Thymus (tissue), 11 donors: ENCODE measurements at regions not wholly inside any gene's neighbourhood (a gene's known extent, or its start where the extent isn't known, plus 50 kb on each side); places are given as distances from the start of the nearest gene placed in this dataset.

ENCODE experiments used
- DNase-seq, 9 donors: peaks; one replicate each; pipeline ENCODE4 v3.0.0-alpha.2; 2013; ENCODE audit warnings: low spot score in 9 of 9, low read depth in 6 of 9, missing footprints in 1 of 9
- H3K27ac ChIP-seq, 2 donors: one replicate each; pipeline ENCODE4 v1.5.1; 2013; ENCODE audit warnings: control low read depth in 1 of 2, low read depth in 1 of 2, low read length in 1 of 2, mild to moderate bottlenecking in 1 of 2, moderate library complexity in 1 of 2
- H3K27me3 ChIP-seq, 2 donors: one replicate each; pipeline ENCODE4 v1.5.1; 2013; ENCODE audit warnings: low read length in 1 of 2; ENCODE audit not compliant: control insufficient read depth in 2 of 2, insufficient read depth in 1 of 2
- H3K36me3 ChIP-seq, 2 donors: one replicate each; pipeline ENCODE4 v1.5.1; 2013; ENCODE audit warnings: low read length in 1 of 2, mild to moderate bottlenecking in 1 of 2, moderate library complexity in 1 of 2; ENCODE audit not compliant: control insufficient read depth in 2 of 2, insufficient read depth in 2 of 2
- H3K4me1 ChIP-seq, 2 donors: one replicate each; pipeline ENCODE4 v1.5.1; 2013; ENCODE audit warnings: low read length in 2 of 2; ENCODE audit not compliant: control insufficient read depth in 2 of 2, insufficient read depth in 2 of 2
- H3K4me3 ChIP-seq, 2 donors: one replicate each; pipeline ENCODE4 v1.5.1; 2013; ENCODE audit warnings: low read length in 2 of 2, control low read depth in 1 of 2, mild to moderate bottlenecking in 1 of 2
- H3K9me3 ChIP-seq, 2 donors: one replicate each; pipeline ENCODE4 v1.5.1; 2013; ENCODE audit warnings: low read length in 1 of 2, mild to moderate bottlenecking in 1 of 2; ENCODE audit not compliant: control insufficient read depth in 2 of 2, insufficient read depth in 1 of 2
- WGBS: extraction: QIAGEN DNeasy Blood & Tissue Kit; methylation state at CpG from one replicate; pipeline ENCODE4 v1.1.7; 2013; 5-methylcytosine and 5-hydroxymethylcytosine counted together
- donor health status: healthy.

DNA sequence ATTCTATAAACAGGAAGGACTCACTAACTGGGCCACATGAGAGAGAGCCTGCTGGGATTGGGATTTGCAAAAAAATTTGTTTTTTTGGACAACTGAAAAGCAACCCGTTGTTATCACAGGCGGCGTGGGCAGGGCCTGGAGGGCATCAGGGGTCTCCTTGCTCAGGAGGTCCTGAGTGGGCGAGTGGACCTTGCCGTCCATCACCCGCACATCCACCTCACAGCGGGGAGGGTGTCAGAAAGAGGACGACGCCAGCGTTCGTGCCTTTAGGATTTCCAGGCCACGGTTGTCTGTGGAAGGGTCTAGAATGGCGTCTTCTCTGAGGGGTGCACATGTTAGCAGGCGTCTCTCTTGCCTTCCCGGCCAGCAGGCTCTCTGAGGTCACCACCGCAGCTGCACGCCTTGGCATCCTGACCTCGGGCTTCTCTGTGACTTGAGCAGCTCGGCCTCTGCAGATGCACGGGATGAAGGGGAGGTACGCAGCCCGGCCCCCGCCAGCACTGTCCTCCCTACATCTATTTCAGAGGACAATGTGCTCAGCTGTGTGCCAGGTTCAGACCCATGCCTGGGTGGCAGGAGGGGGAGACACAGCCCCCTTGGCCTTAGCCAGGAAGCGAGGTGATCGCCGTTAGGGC, 749.5 kb downstream of the BRD1 start:
- H3K36me3 ChIP-seq, result no peaks in the 10 kb centered on the region
- WGBS, result 88% methylated on average over 26 of the region's 26 CpGs
- H3K27ac ChIP-seq, result no peak overlapping the region
- H3K9me3 ChIP-seq, result no peaks in the 10 kb centered on the region
- H3K4me1 ChIP-seq, result no peaks in the 10 kb centered on the region
- H3K27me3 ChIP-seq, result no peaks in the 10 kb centered on the region
- no peak for DNase-seq
- H3K4me3 ChIP-seq, result no peak overlapping the region

DNA sequence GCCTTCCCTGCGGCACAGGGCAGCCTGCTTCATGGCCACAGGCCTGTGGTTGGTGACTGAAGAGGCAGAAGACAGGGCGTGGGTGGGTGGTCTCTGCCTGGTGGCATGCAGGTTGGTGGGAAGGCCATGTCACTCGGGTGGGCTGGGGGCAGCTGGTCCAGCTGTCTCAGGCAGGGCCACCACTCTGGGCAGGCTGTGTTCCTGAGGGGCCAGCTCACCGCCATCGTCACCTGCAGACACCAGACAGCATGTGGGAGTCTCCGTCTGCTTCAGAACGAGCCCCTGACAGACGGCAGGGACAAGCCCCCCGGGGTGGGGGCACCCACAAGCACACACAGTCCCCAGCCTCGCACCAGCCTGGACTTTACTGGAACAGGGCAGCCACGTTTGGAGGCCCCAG, 750.1 kb downstream of the BRD1 start:
- Histone ChIP-seq H3K27me3 (no peaks in the 10 kb centered on the region), H3K4me3 (no peak overlapping the region), H3K9me3 (no peaks in the 10 kb centered on the region), H3K4me1 (no peaks in the 10 kb centered on the region), H3K27ac (no peak overlapping the region), H3K36me3 (no peaks in the 10 kb centered on the region)
- WGBS, result 80% methylated on average over 11 of the region's 11 CpGs
- DNase-seq, result no peak

- DNase-seq, result no peak
- no peaks in the 10 kb centered on the region for H3K36me3 ChIP-seq
- no peaks in the 10 kb centered on the region for H3K27me3 ChIP-seq
- no peaks in the 10 kb centered on the region for H3K4me1 ChIP-seq
- no peaks in the 10 kb centered on the region for H3K9me3 ChIP-seq
- WGBS, result 83% methylated on average over 5 of the region's 5 CpGs
- no peak overlapping the region for H3K4me3 ChIP-seq
- no peak overlapping the region for H3K27ac ChIP-seq
Measured at GRCh38 chr22:49077036-49077393, 750.7 kb downstream of the BRD1 start.

- no peak overlapping the region for H3K4me3 ChIP-seq
- no peaks in the 10 kb centered on the region for H3K9me3 ChIP-seq
- no peak overlapping the region for H3K27ac ChIP-seq
- no peaks in the 10 kb centered on the region for H3K4me1 ChIP-seq
- no peaks in the 10 kb centered on the region for H3K36me3 ChIP-seq
- 86% methylated on average over 16 of the region's 16 CpGs for WGBS
- no peak for DNase-seq
- no peaks in the 10 kb centered on the region for H3K27me3 ChIP-seq
Measured at GRCh38 chr22:49076300-49077035, 751.2 kb downstream of the BRD1 start.

GRCh38 chr22:49075150-49075549, 752.5 kb downstream of the BRD1 start:
- no peaks in the 10 kb centered on the region for H3K9me3 ChIP-seq
- WGBS, result 92% methylated on average over 5 of the region's 5 CpGs
- no peak for DNase-seq

DNA sequence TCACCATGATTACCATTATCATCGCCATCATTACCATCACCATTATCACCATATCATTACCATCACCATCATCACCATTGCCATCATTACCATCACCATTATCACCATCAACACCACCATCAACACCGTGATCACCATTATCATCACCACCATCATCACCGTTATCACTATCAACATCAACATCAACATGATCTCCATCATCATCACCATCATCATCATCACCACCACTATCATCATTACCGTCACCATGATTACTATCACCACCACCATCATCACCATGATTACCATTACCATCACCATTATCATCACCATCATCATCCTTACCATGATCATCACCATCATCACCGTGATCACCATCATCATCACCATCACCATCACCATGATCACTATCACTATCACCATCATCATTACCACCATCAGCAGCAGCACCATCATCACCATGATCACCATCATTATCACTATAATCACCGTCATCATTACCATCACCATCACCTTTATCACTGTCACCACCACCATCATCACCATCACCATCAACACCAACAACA, 753.7 kb downstream of the BRD1 start:
- no peak overlapping the region for H3K27ac ChIP-seq
- H3K4me1 ChIP-seq, result no peaks in the 10 kb centered on the region
- H3K36me3 ChIP-seq, result no peaks in the 10 kb centered on the region
- DNase-seq, result no peak
- 97% methylated on average over 6 of the region's 6 CpGs for WGBS
- H3K4me3 ChIP-seq, result no peak overlapping the region
- H3K27me3 ChIP-seq, result no peaks in the 10 kb centered on the region
- H3K9me3 ChIP-seq, result no peaks in the 10 kb centered on the region

More at GRCh38 chr22:49075150-49075549, 752.5 kb downstream of the BRD1 start:
- Histone ChIP-seq H3K27me3 (no peaks in the 10 kb centered on the region), H3K27ac (no peak overlapping the region), H3K4me3 (no peak overlapping the region), H3K4me1 (no peaks in the 10 kb centered on the region), H3K36me3 (no peaks in the 10 kb centered on the region)

- no peak for DNase-seq
- no peaks in the 10 kb centered on the region for H3K4me1 ChIP-seq
- no peak overlapping the region for H3K27ac ChIP-seq
- H3K9me3 ChIP-seq, result no peaks in the 10 kb centered on the region
- H3K27me3 ChIP-seq, result no peaks in the 10 kb centered on the region
- WGBS, result 96% methylated on average over 8 of the region's 8 CpGs
- no peak overlapping the region for H3K4me3 ChIP-seq
- H3K36me3 ChIP-seq, result no peaks in the 10 kb centered on the region
Measured at GRCh38 chr22:49072996-49073645, 754.6 kb downstream of the BRD1 start.

- Histone ChIP-seq H3K36me3 (no peaks in the 10 kb centered on the region), H3K27me3 (no peaks in the 10 kb centered on the region), H3K9me3 (no peaks in the 10 kb centered on the region), H3K27ac (no peak overlapping the region), H3K4me1 (no peaks in the 10 kb centered on the region), H3K4me3 (no peak overlapping the region)
- no peak for DNase-seq
- 72% methylated on average over 7 of the region's 7 CpGs for WGBS
Measured at GRCh38 chr22:49070501-49070900, 757.2 kb downstream of the BRD1 start.

- 86% methylated on average over 15 of the region's 15 CpGs for WGBS
- H3K4me3 ChIP-seq, result no peak overlapping the region
- no peaks in the 10 kb centered on the region for H3K4me1 ChIP-seq
- H3K9me3 ChIP-seq, result no peaks in the 10 kb centered on the region
- no peaks in the 10 kb centered on the region for H3K27me3 ChIP-seq
- H3K36me3 ChIP-seq, result no peaks in the 10 kb centered on the region
- DNase-seq, result no peak
- H3K27ac ChIP-seq, result no peak overlapping the region
Measured at GRCh38 chr22:49068861-49069500, 758.7 kb downstream of the BRD1 start.
